ENCODE measurements at regions not wholly inside any gene's neighbourhood (a gene's known extent, or its start where the extent isn't known, plus 50 kb on each side); places are given as distances from the start of the nearest gene placed in this dataset.

- TF ChIP-seq ZNF462 (CRISPR knock-in tag; IDR thresholded peaks at IDR 0.05) (no peak), REST (IDR thresholded peaks at IDR 0.05; ENCODE audit: unreplicated experiment) (no peak), ETS1 (IDR thresholded peaks at IDR 0.05) (no peak), POLR2AphosphoS5 (IDR thresholded peaks at IDR 0.05; ENCODE audit: low read depth) (no peak), STAT1 (IDR thresholded peaks at IDR 0.05; ENCODE audit: unreplicated experiment) (no peak), EZH2phosphoT487 (IDR thresholded peaks at IDR 0.05; ENCODE audit: unreplicated experiment) (no peak)
Measured at GRCh38 chr22:48715511-48715910, 1112.2 kb downstream of the BRD1 start (continued).

All from GM23338 (cell line).